ENCODE measurements at regions not wholly inside any gene's neighbourhood (a gene's known extent, or its start where the extent isn't known, plus 50 kb on each side); places are given as distances from the start of the nearest gene placed in this dataset.

DNA sequence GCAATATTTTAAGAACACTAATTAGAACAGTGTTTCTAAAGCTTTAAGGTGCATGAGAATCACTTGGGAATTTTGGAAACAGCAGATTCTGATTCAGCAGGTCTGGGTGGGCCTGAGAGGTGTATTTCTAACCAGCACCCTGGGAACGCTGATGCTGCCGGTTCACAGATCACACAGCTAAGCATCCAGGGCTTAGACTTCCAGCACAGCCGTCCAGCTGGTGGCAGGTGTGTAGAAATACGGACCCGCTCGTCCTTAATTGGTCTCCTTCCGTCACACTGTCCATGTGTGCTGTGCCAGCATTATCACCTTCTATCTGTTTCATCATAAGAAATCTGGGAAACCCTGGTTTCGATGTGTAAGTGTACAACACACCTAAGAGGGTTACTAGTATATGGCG, 1029.0 kb downstream of the EFNB2 start:
- no peak overlapping the region for H3K4me3 ChIP-seq (ENCODE audit: low read depth, low read length)
- no peak for DNase-seq (ENCODE audit: low read depth)

DNA sequence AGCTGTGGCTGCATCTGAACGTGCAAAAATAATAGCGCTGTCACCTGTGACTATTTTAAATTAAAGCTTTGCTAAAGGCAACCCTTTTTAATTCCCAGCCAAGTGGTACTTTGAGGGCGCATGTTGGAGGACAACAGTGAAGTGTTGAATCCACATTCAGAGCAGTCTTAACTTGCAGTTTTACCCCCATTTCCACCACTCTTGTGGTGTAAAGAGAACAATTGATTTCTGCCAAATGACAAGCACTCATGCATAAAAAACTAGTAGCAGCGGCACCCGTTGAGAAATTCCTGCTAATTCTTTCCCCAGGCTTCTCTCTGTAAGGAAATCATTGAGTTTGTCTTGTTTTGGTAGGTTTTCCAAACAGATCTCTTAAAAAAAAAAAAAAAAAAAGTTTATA, 1033.3 kb downstream of the EFNB2 start:
- no peak overlapping the region for H3K4me3 ChIP-seq (ENCODE audit: low read depth, low read length)
- DNase-seq (ENCODE audit: low read depth), result no peak

DNA sequence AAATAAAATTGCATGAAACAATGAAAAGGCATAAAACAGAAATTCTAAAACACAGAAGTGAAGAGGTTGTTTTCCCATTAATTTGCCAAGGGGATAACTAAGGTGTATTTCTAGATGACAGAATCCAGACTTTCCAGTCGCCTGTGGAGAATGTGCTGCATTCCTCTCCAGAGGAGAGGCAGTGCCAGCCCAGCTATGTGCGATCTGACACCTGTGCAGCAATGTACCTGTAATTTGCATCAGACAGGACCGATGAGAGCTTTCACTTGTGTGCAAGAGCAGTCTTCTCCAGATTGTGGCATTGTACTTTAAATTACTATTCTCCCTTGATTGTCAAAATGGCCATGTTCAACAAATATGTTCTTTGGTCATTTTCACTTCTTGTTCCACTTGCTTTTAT, 1037.9 kb downstream of the EFNB2 start:
- no peak overlapping the region for H3K4me3 ChIP-seq (ENCODE audit: low read depth, low read length)
- DNase-seq (ENCODE audit: low read depth), result no peak

- no peak overlapping the region for H3K4me3 ChIP-seq (ENCODE audit: low read depth, low read length)
- DNase-seq (ENCODE audit: low read depth), result no peak
Measured at GRCh38 chr13:105492216-105492615, 1043.2 kb downstream of the EFNB2 start.

DNA sequence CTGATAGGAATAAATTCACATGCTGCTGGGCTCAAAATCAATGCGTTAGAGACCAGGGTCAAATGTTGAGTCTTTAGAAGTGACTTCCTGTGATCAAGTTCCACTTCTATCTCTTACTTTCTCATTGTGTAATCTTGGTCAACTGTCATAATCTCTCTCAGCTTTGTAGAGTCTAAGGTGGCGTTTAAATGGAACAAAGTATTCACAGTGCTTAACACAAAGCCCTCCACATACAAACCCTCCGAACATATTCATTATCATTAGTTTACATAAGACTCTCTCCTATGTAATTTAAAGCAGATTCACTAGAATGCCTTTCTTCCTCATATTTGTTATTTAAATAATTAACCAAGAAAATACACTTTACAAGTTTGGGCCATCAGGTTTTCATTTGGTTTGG, 1044.1 kb downstream of the EFNB2 start:
- DNase-seq (ENCODE audit: low read depth), result no peak
- H3K4me3 ChIP-seq (ENCODE audit: low read depth, low read length), result no peak overlapping the region

GRCh38 chr13:105485081-105485480, 1050.4 kb downstream of the EFNB2 start:
- no peak for DNase-seq (ENCODE audit: low read depth)
- no peak overlapping the region for H3K4me3 ChIP-seq (ENCODE audit: low read depth, low read length)

GRCh38 chr13:105474983-105475610, 1060.4 kb downstream of the EFNB2 start:
- DNase-seq (ENCODE audit: low read depth), result no peak

GRCh38 chr13:105471673-105472072, 1063.8 kb downstream of the EFNB2 start:
- peak; percentile 20 for DNase-seq (ENCODE audit: low read depth)
- no peak overlapping the region for H3K4me3 ChIP-seq (ENCODE audit: low read depth, low read length)

More at GRCh38 chr13:105474983-105475610, 1060.4 kb downstream of the EFNB2 start:
- H3K4me3 ChIP-seq (ENCODE audit: low read depth, low read length), result no peak overlapping the region

- no peak for DNase-seq (ENCODE audit: low read depth)
- H3K4me3 ChIP-seq (ENCODE audit: low read depth, low read length), result no peak overlapping the region
Measured at GRCh38 chr13:105466376-105466775, 1069.1 kb downstream of the EFNB2 start.

DNA sequence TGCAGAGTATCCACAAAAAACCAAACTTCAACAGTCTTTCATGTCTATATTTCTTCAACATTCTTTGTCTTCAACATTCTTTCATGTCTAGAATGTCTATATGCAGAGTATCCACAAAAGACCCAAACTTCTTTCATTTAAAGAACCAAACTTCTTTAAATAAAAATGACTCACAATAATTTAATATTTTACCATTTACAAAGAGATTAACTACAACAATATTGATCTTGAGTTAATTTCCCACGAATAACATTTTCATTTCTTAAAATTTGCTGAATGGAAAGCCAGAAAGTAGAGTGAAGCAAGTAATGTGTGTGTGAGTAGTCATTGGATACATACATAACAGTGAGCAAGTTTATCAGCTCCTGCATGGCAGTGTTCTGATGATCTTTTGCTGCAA, 1069.7 kb downstream of the EFNB2 start, which contains the start of gene DAOA:
Gene DAOA (plus strand): TSS at position 301 of the 400 bp plus-strand sequence.
- no peak for DNase-seq (ENCODE audit: low read depth)
- no peak within 1 kb of the TSS for H3K4me3 ChIP-seq (ENCODE audit: low read depth, low read length)

- no peak for DNase-seq (ENCODE audit: low read depth)
Measured at GRCh38 chr13:105465251-105465650, 1070.2 kb downstream of the EFNB2 start.

GRCh38 chr13:105464249-105464648, 1071.2 kb downstream of the EFNB2 start:
- DNase-seq (ENCODE audit: low read depth), result no peak
- H3K4me3 ChIP-seq (ENCODE audit: low read depth, low read length), result no peak overlapping the region

More at GRCh38 chr13:105465251-105465650, 1070.2 kb downstream of the EFNB2 start:
- H3K4me3 ChIP-seq (ENCODE audit: low read depth, low read length), result no peak overlapping the region

- no peak overlapping the region for H3K4me3 ChIP-seq (ENCODE audit: low read depth, low read length)
Measured at GRCh38 chr13:105463011-105463501, 1072.4 kb downstream of the EFNB2 start.

GRCh38 chr13:105462098-105462497, 1073.4 kb downstream of the EFNB2 start:
- DNase-seq (ENCODE audit: low read depth), result no peak
- no peak overlapping the region for H3K4me3 ChIP-seq (ENCODE audit: low read depth, low read length)

More at GRCh38 chr13:105463011-105463501, 1072.4 kb downstream of the EFNB2 start:
- no peak for DNase-seq (ENCODE audit: low read depth)

DNA sequence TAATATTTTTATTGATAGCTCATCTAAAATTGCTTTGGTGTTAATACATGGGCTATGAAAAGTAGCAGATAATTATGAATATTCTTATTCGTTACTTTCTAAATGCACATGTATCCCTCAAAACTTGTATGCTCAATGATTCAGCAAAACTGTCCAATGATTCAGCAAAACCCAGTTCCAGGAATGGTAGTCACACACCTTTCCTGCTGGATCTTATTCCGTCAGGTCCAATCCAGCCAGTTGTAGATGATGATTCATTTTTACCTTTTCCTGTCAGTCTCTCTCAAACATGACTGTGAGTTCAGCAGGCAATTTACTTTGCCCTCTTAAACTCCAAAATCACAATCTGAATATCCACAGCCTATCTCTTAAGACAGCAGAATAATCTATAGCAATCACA, 1082.6 kb downstream of the EFNB2 start:
- H3K4me3 ChIP-seq (ENCODE audit: low read depth, low read length), result no peak overlapping the region
- no peak for DNase-seq (ENCODE audit: low read depth)

DNA sequence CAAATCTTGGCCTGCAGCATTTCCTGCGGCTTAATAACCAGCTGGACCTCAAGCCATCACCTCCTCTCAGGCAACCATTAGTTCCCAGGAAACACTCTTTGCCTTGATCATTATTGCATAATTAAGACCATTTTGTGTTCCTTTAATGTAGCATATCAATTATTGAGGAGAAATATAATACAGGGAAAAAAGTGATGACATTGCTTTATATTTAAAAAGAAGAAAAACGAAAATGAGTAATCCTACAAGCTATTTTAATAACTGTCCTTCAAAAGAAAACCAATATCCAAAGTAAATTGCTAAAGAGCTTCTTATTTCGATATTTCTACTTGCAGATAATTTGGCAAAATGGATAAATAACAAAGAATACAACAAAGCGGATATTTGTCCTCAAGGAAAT, 1084.7 kb downstream of the EFNB2 start:
- DNase-seq (ENCODE audit: low read depth), result no peak
- H3K4me3 ChIP-seq (ENCODE audit: low read depth, low read length), result no peak overlapping the region

- DNase-seq (ENCODE audit: low read depth), result no peak
Measured at GRCh38 chr13:105448811-105449210, 1086.7 kb downstream of the EFNB2 start.

GRCh38 chr13:105446197-105446596, 1089.3 kb downstream of the EFNB2 start:
- DNase-seq (ENCODE audit: low read depth), result no peak
- H3K4me3 ChIP-seq (ENCODE audit: low read depth, low read length), result no peak overlapping the region

More at GRCh38 chr13:105448811-105449210, 1086.7 kb downstream of the EFNB2 start:
- no peak overlapping the region for H3K4me3 ChIP-seq (ENCODE audit: low read depth, low read length)

DNA sequence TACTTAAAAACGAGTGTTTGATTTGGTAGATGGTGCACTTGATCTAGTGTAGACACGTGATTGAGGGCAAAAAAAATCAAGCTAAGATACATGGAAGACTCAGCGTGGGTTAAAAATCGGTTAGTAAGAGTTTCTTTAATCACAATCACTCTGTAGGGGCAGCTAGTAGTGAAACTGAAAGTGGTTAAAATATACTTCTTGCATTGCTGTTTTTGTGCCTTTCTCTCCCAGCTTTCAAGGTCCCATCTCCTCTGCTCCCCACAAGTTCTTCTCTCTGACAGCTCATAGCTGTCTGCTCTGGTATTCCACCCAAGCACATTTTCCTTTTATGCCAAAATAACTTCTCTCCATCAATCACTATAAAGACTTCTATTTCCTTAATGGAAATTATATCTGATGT, 1089.7 kb downstream of the EFNB2 start:
- DNase-seq (ENCODE audit: low read depth), result no peak
- no peak overlapping the region for H3K4me3 ChIP-seq (ENCODE audit: low read depth, low read length)

GRCh38 chr13:105442949-105443699, 1092.3 kb downstream of the EFNB2 start:
- H3K4me3 ChIP-seq (ENCODE audit: low read depth, low read length), result no peak overlapping the region
- DNase-seq (ENCODE audit: low read depth), result peak; percentile 99

DNA sequence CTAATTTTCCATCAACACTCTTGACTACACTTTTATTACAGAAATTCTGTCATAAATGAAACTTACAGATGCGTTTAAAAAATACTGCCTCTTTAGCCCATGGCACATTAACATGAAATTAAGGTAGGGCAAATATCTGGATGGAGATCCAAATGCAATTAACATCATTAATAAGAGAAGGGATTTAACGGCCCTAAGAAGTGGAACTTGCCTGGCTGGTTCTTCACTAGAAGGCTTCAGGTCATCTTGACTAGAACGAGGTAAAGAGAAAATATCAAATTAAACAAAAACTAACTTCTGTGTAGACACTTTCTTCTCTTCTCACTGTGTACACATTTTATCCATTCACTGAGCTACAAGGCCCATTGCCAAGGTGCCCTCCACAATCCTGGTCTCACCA, 1093.4 kb downstream of the EFNB2 start:
- DNase-seq (ENCODE audit: low read depth), result no peak
- no peak overlapping the region for H3K4me3 ChIP-seq (ENCODE audit: low read depth, low read length)

Measured in skeletal muscle cell (primary cell).